ENCODE measurements at regions not wholly inside any gene's neighbourhood (a gene's known extent, or its start where the extent isn't known, plus 50 kb on each side); places are given as distances from the start of the nearest gene placed in this dataset.

DNA sequence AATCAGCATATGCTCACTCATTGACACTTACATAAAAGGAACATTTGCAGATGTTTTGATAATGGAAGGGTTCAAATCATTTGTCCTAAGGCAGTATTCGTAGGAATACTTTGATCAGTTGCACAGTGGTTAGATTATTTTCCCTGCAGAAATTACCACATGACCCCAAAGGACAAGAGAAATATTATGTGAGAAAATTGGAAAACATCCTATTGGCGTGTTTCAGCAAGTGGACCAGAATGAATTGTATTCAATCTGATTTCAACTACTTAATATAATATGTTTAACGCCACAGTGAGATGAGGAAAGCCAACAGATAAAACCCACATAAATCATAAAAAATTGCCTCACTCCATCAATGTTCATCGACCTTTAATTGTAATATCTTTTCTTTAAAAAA lies 195.0 kb upstream of the MDFIC2 start:
- ATAC-seq (ENCODE audit: low read depth) = no peak
- Histone ChIP-seq H3K27me3 (ENCODE audit: insufficient read depth, poor library complexity, severe bottlenecking) (peaks cover 87% of the 10 kb centered on the region), H3K36me3 (ENCODE audit: low read depth) (no peaks in the 10 kb centered on the region), H3K4me1 (ENCODE audit: insufficient read depth, poor library complexity, severe bottlenecking) (no peaks in the 10 kb centered on the region), H3K27ac (ENCODE audit: poor library complexity, severe bottlenecking) (no peak overlapping the region), H3K9me3 (ENCODE audit: severe bottlenecking) (no peaks in the 10 kb centered on the region), H3K4me3 (ENCODE audit: severe bottlenecking) (no peak overlapping the region)
- TF ChIP-seq CTCF (IDR thresholded peaks at IDR 0.05; ENCODE audit: poor library complexity, severe bottlenecking) = no peak
- no peak for DNase-seq (ENCODE audit: low spot score)

GRCh38 chr3:70506775-70507174 lies 194.3 kb upstream of the MDFIC2 start:
- DNase-seq (ENCODE audit: low spot score) (no peak), ATAC-seq (ENCODE audit: low read depth) (no peak)
- Histone ChIP-seq H3K4me1 (ENCODE audit: insufficient read depth, poor library complexity, severe bottlenecking) (no peaks in the 10 kb centered on the region), H3K4me3 (ENCODE audit: severe bottlenecking) (no peak overlapping the region), H3K9me3 (ENCODE audit: severe bottlenecking) (no peaks in the 10 kb centered on the region), H3K27ac (ENCODE audit: poor library complexity, severe bottlenecking) (no peak overlapping the region), H3K36me3 (ENCODE audit: low read depth) (no peaks in the 10 kb centered on the region), H3K27me3 (ENCODE audit: insufficient read depth, poor library complexity, severe bottlenecking) (peaks cover 82% of the 10 kb centered on the region)
- TF ChIP-seq CTCF (IDR thresholded peaks at IDR 0.05; ENCODE audit: poor library complexity, severe bottlenecking) = no peak

DNA sequence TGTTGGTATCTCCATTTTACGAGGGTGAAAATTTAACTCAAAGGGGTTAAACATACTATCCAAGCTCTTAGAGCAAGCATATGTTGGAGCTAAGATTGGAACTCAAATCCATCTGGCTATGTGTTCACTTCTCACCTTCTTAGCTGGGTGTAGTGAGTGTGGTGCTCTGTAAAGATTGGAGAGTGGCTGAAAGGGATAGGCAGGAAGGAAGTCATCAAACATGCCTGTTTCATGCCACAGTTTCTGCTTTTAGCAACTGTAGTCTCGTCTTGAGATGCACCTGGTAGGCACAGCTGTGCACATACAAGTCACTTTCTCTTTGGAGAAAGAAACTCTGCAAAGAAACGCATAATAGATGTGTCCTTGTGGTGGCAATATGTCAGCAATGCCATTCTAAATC lies 189.1 kb upstream of the MDFIC2 start:
- no peaks in the 10 kb centered on the region for H3K9me3 ChIP-seq (ENCODE audit: severe bottlenecking)
- ATAC-seq (ENCODE audit: low read depth) (no peak), DNase-seq (ENCODE audit: low spot score) (no peak)
- no peaks in the 10 kb centered on the region for H3K36me3 ChIP-seq (ENCODE audit: low read depth)
- peaks cover 38% of the 10 kb centered on the region for H3K27me3 ChIP-seq (ENCODE audit: insufficient read depth, poor library complexity, severe bottlenecking)
- H3K4me3 ChIP-seq (ENCODE audit: severe bottlenecking) = no peak overlapping the region
- no peaks in the 10 kb centered on the region for H3K4me1 ChIP-seq (ENCODE audit: insufficient read depth, poor library complexity, severe bottlenecking)
- TF ChIP-seq CTCF (IDR thresholded peaks at IDR 0.05; ENCODE audit: poor library complexity, severe bottlenecking) = no peak
- H3K27ac ChIP-seq (ENCODE audit: poor library complexity, severe bottlenecking) = no peak overlapping the region

- Histone ChIP-seq H3K27ac (ENCODE audit: poor library complexity, severe bottlenecking) (no peak overlapping the region), H3K4me3 (ENCODE audit: severe bottlenecking) (no peak overlapping the region), H3K27me3 (ENCODE audit: insufficient read depth, poor library complexity, severe bottlenecking) (peaks cover 49% of the 10 kb centered on the region), H3K4me1 (ENCODE audit: insufficient read depth, poor library complexity, severe bottlenecking) (no peaks in the 10 kb centered on the region), H3K36me3 (ENCODE audit: low read depth) (no peaks in the 10 kb centered on the region), H3K9me3 (ENCODE audit: severe bottlenecking) (no peaks in the 10 kb centered on the region)
- no peak for TF ChIP-seq CTCF (IDR thresholded peaks at IDR 0.05; ENCODE audit: poor library complexity, severe bottlenecking)
- no peak for DNase-seq (ENCODE audit: low spot score)
- ATAC-seq (ENCODE audit: low read depth) = no peak
These were observed 176.4 kb upstream of the MDFIC2 start for GRCh38 chr3:70488816-70489215.

GRCh38 chr3:70488131-70488530 lies 175.7 kb upstream of the MDFIC2 start:
- Histone ChIP-seq H3K4me1 (ENCODE audit: insufficient read depth, poor library complexity, severe bottlenecking) (no peaks in the 10 kb centered on the region), H3K36me3 (ENCODE audit: low read depth) (no peaks in the 10 kb centered on the region), H3K9me3 (ENCODE audit: severe bottlenecking) (no peaks in the 10 kb centered on the region), H3K4me3 (ENCODE audit: severe bottlenecking) (no peak overlapping the region), H3K27me3 (ENCODE audit: insufficient read depth, poor library complexity, severe bottlenecking) (peaks cover 50% of the 10 kb centered on the region), H3K27ac (ENCODE audit: poor library complexity, severe bottlenecking) (no peak overlapping the region)
- no peak for DNase-seq (ENCODE audit: low spot score)
- TF ChIP-seq CTCF (IDR thresholded peaks at IDR 0.05; ENCODE audit: poor library complexity, severe bottlenecking) = no peak
- no peak for ATAC-seq (ENCODE audit: low read depth)

All from RWPE2 (cell line).